Hematopoietic multipotent progenitor cell treated with erythropoietin and hydrocortisone succinate and interleukin-3 and kit ligand, for 15 days (in vitro differentiated cells): ENCODE measurements at regions not wholly inside any gene's neighbourhood (a gene's known extent, or its start where the extent isn't known, plus 50 kb on each side); places are given as distances from the start of the nearest gene placed in this dataset.

Source experiments
- DNase-seq: peaks from one replicate; pipeline ENCODE4 v3.0.0-alpha.2; 2015; ENCODE audit warnings: low spot score

DNA sequence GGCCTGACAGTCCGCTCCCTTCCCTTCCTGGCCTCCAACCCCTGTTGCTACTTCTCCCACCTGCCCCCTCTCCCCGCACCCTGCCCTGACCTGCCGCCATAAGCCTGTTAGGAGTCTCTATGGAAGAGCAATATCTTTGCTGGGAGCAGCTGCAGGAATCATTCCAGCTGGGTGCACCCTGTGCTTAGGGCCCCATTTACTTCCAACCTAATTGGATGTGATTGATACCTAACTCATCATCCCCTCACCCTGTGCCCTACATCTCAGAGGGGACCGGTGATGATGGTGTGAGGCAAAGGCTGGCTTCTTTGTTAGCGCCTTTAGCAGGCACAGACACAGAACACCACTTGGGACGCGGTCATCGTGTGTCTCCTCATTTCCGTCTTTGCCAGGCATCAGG, 80.0 kb upstream of the FAM180A start:
- DNase-seq = no peak

DNA sequence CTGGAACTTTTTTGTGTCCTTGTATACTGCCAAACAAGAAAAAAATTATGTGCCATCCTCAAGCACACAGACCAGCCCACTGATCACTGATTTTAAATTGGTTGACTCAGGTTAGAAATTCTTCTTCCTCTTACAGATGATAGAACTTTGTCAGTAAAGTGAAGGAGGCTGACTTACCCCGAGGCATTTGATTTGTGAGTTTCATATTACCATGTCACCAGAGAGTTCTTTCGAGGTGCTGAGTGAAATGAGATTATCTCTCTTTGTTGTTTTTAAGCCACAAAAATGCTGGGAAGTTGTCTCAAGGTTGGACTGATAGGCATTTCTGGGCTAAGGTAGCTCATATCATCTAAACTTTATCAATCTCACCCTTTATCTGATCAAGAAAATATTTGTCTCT, 78.8 kb upstream of the FAM180A start:
- DNase-seq = no peak

DNA sequence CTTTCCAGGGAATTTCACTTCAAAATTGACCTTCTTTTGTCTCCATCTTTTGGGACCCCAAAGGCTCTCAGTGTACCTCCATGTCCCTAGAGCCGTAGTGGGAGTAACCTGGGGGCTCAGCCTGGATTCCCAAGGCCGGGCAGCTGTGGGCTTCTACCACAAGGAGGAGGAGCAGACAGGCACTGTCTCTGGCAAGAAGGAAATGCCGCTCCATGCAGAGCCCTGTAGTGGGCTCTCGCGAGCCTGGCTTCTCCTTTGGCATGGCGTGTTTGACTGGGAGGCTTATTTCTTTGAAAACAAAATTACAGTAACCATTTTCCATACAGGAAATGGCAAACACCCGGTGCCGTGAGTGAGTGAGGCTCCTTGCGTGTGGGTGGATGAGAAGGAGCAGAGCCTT, 76.8 kb upstream of the FAM180A start:
- no peak for DNase-seq

DNA sequence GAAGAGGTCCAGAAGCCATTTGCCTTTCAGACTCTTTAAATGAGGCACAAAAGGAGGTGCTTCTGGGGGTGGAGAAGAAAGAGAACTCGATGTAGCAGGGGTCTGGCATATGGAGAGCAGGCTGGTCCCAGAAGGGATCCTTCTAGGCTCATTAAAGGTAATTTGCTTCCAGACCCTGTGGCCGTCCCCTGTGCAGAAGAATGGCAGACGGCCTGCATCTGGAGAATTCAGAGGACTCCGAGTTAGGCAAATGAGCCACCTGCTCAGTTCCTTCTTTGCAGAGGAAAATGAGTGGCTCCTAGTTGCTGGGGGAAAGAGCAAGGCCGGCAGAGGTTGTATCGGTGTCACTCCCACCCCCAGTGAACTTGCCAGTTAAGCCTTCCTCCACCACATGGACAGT, 73.8 kb upstream of the FAM180A start:
- DNase-seq = no peak

DNA sequence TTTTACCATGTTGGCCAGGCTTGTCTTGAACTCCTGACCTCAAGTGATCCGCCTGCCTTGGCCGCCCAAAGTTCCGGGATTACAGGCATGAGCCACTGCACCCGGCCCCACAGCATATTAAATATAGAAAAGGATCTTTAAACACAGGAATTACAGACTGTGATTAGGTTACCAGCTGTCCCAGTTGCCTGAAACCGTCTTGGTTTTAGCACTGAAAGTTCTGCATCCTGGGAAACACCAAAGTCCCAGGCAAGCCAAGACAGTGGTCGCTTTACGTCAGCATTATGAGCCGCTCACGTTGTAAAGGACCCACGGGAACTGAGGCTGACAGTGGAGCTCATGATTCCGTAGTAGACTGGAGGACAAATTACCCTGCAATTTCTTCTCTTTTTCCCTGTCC, 69.0 kb upstream of the FAM180A start:
- DNase-seq = no peak

DNA sequence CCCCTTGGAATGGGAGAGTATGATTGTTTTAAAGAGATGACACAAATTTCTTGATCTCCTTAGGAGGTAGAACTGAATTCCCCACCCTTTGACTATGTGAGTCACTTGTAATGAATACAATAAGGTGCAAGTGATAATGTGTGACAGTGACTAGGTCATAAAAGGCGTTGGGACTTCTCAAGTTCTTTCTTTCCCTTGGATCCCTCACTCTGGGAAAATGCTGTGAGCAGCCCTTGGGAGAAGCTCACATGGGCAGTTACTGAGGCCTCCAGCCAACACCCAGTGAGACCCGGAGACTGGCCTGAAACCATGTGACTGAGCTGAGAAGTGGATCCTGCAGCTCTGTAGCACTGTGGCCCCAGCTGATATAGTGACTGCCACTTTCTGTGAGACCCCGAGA, 66.4 kb upstream of the FAM180A start:
- no peak for DNase-seq

DNA sequence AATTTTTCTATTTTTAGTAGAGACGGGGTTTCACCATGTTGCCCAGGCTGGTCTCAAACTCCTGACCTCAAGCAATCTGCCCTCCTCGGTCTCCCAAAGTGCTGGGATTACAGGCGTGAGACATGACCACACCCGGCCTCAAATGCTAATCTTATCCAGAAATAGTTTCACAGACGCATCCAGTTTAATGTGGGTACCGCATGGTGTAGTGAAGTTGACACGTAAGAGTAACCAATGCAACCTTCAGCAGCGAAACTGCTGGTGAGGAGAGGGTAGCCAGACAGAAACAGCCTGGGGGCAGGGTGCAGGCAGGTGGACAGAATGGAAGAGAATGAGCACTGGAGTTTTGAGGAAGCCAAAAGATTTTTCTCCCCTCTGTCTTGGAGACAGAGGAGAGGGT, 63.5 kb upstream of the FAM180A start:
- no peak for DNase-seq

DNA sequence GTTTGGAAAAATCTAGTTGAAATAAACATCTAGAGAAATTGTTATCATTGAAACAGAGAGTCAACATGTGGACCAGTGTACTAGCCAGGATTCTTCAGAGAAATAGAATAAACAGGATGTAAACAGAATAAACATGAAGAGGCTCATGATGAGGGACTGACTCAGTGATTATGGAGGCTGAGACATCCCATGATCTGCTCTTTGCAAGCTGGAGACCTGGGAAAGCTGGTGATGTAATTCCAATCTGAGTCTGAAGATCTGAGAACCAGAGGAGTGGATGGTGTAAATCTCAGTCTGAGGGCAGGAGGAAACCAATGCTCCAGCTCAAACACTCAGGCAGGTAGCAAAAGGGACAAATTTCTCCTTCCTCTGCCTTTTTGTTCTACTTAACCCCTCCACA, 62.9 kb upstream of the FAM180A start:
- no peak for DNase-seq

DNA sequence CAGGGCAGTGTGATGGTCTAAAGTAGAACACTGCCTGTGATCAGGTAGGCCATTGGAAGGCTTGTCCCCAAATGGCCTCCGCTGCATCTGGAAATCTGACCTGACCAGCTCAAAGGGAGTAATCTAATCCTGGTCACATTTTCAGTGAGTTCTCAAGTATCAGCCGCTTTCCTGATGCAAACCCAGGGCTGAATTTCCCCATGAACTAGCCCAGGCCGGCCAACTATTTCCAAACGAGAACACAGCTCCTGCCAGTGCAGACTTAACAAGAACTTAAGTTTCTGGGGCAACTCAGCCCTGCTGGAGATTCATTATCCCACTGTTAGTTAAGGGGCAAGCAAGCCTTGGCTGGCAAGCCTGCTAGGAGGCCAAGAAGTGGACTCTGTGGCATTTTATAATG, 59.6 kb upstream of the FAM180A start:
- DNase-seq = no peak

DNA sequence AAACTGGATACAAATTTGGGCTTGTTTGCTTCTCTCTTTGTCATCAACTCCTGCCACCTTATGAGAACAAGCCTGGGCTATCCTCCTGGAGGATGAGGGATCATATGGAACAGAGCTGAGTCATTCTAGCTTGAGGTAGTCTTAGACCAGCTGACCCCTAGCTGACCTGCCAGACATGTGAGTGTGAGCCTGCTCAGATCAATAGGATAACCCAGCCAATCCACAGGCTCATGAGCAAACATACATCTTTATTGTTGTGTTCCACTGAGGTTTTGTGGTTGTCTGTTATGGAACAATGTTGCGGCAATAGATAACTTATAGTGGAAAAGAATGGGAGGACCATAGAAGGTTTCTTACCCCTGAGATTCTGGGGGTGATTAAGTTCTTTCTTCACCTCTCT, 54.5 kb upstream of the FAM180A start:
- DNase-seq = no peak

DNA sequence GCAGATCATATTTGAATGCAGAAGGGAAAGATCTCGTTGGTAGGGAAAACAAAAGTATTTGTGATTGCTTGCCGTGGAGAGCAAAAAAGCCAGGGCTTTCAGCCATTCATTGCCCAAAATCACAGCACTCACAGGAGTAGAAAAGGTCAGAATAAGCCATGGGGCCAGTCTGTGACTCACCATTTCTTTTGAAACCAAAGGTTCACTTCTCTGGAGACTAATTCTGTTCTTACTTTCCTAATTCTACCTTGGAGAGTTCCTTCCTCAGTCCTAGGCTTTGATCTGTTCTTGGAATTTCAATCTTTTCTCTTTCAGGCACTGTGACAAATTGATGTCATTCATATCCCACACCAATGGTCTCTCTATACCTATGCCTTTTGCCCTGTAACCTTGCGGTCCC, 54.1 kb upstream of the FAM180A start:
- DNase-seq = no peak

DNA sequence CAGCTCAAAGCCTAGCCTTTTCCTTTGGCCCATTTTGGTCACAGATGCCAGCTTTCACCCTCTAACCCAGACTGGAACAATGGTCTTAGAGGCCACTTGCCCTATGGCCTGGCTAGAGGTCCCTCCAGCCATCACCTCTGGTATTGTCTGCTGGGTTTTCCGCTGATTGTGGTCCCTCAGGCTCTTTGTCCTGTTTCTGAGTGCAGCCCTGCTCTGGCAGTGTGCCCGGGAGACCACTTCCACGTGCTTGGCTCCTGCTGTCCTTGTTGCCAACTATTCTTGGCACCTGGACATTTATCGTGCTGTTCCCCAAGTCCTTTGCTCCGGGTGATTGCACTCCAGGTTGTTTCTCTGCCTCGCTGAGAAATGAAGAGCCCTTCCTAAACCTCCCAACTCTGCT, 53.3 kb upstream of the FAM180A start:
- no peak for DNase-seq

DNA sequence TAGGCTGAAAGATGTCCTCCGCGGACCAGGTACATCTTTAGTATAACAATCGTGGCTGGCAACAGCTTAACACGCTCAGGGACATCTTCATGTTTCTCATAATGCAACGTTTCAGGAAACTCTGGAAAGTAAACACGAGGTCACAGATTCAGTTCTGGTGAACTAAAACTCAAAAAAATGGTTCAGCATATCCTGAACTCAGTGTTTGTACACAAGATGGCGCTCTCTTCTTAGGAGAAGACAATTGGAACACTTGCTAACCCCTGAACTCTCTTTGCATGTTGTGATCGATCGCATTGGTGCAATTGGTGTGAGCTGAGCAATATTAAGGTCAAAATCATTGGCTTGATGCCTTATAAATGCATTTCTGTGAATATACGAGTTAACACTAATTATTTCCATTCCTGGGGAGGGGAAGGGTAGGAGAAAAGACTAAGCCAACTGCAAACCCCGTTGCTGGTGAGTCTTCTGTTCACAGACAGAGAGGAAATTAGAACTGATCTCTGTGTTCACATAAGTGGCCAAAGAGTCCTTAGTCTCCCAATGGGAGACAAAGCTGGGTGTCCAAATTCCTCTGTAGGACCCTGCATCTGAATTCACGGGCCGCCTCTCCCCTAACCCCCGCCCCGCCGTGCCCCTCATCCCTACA, 52.6 kb upstream of the FAM180A start:
- peak; percentile 72 for DNase-seq

DNA sequence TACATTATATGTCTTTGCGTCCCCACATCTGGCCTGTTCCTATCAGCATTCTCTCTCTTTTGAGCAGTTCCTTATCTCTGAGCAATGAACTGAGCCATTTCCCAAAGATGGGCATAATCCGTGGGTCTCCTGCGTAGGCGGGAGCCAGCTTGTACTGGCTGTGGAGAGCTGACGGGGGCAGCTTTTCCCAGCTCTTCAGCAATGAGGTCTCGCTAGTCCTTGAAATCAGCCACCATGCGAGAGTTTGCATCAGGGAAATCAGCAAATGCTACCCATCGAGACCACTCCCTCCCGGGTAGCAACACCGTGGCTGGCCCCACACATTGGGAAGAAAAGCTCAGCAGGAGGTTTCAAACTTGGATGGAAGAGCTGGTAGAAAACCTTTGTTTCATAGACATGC, 51.9 kb upstream of the FAM180A start:
- DNase-seq = no peak

DNA sequence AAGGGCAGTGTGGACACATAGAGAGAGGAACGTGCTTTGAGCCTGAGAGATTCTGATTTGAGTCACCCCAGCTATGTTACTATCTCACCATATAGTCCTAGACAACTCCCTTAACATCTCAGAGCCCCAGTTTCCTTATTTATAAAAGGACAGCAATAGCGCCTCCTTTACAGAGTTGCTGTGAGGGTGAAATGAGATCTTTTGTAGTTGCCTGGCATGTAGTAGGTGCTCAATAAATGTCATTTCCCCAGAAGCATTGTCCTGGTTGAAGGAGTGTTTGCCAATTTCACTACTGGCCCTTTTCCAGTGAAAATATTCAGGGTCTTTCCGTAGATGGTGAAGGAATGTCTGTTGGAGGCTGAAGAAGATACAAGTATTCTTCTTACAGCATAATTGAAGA, 51.3 kb upstream of the FAM180A start:
- DNase-seq = no peak
